Uterus (tissue), 2 donors: ENCODE measurements at regions not wholly inside any gene's neighbourhood (a gene's known extent, or its start where the extent isn't known, plus 50 kb on each side); places are given as distances from the start of the nearest gene placed in this dataset.

Source experiments
- POLR2A ChIP-seq, 2 donors: fragments of 450-650 bp; IDR thresholded peaks; one replicate each; pipeline ENCODE4 v1.6.1; 2016; ENCODE audit warnings: antibody characterized with exemption in 2 of 2, mild to moderate bottlenecking in 1 of 2, moderate library complexity in 1 of 2
- TF ChIP-seq, protein P1 (sequence below), 4 experiments: fragments of 200-600 bp in 2 of 4; fragments of 450-650 bp in 2 of 4; sonication (generic) in 2 of 4; IDR thresholded peaks; one replicate each; pipeline ENCODE4 v1.5.1; 2016 to 2019; ENCODE audit warnings: antibody characterized with exemption in 4 of 4, mild to moderate bottlenecking in 2 of 4, moderate library complexity in 1 of 4

GRCh38 chr2:71903841-71904240 is 243.8 kb downstream of the CYP26B1 start:
- TF ChIP-seq, protein P1, sequence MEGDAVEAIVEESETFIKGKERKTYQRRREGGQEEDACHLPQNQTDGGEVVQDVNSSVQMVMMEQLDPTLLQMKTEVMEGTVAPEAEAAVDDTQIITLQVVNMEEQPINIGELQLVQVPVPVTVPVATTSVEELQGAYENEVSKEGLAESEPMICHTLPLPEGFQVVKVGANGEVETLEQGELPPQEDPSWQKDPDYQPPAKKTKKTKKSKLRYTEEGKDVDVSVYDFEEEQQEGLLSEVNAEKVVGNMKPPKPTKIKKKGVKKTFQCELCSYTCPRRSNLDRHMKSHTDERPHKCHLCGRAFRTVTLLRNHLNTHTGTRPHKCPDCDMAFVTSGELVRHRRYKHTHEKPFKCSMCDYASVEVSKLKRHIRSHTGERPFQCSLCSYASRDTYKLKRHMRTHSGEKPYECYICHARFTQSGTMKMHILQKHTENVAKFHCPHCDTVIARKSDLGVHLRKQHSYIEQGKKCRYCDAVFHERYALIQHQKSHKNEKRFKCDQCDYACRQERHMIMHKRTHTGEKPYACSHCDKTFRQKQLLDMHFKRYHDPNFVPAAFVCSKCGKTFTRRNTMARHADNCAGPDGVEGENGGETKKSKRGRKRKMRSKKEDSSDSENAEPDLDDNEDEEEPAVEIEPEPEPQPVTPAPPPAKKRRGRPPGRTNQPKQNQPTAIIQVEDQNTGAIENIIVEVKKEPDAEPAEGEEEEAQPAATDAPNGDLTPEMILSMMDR (IDR thresholded peaks at IDR 0.05): no peak
- TF ChIP-seq POLR2A (IDR thresholded peaks at IDR 0.05): no peak
